GM21381 (cell line): ENCODE measurements at regions not wholly inside any gene's neighbourhood (a gene's known extent, or its start where the extent isn't known, plus 50 kb on each side); places are given as distances from the start of the nearest gene placed in this dataset.

Experiments
- ATAC-seq: cut with Tn5 transposase; IDR thresholded peaks from one replicate; pipeline ENCODE4 v1.9.1; 2021; ENCODE audit warnings: mild to moderate bottlenecking, moderate library complexity; ENCODE audit not compliant: unreplicated experiment

- no peak for ATAC-seq
Measured at GRCh38 chr2:45275242-45275805, 266.1 kb upstream of the SIX2 start.

DNA sequence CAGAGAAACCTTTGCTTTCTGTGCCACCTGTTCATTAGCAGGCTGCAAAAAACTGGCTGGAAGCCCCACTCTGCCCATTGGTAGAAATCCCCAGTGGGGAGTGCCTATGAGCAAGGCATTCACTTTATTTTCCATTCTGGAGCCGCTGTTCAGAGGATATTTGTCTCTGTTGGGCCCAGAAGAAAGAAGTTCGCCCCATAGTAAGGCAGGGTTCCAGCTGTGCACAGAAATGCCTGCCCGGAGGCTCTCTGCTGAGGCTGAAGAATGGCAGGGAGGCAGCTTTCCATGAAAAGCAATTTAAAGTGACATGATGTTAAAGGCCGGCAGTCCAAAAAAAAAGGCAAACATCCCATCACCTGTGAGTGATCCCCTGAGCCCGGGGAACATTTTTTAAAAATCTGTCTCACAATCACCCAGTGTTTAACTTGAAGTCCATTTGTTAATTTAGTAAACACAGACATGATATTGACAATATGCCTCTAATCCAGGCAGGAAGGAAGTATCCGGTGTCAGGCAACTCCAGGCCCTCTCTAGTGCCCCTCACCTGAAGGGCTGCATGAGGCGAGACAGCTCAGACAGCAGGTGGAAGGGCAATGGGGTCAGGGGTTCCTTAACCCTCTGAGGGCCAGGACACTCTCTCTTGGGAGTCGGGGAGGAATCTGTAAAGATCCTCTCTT lies 265.1 kb upstream of the SIX2 start:
- ATAC-seq: no peak

DNA sequence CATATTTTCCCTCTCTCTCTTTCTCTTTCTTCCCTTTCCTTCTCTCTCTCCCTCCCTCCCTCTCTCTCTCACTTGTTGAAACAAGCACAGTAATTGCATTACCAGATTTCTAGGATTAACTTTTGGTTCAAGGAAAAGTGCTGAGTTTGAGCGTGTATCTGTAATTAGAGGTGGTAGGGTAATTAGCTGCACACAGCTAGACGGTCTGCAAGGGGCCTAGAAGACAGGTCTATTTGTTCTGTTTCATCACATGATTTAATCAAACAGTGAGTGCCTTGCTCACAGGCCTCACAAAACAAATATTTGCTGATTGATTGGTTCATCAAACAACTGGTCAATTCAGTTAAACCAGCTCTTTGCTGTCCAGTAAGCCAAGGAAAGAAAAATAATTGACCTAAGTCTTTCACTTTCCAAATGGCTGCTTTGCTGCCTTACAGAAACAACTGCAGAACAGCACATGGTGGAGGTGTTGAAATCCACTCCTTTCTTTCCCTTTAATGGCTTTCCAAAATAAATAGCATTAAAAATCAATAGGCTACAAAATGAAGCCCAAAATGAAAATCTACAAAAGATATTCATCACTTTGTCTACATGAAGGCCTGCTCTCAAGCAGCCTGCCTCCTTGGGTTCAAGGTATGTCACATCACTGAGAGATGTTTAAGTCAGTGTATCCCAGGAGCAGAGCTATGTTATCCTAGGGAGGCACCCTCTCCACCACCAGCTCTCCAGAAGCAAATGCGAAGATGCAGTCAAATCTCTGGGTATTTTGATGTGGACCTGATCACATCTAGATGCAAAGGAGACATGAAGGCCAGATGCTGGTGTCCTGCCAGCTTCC lies 264.4 kb upstream of the SIX2 start:
- no peak for ATAC-seq

DNA sequence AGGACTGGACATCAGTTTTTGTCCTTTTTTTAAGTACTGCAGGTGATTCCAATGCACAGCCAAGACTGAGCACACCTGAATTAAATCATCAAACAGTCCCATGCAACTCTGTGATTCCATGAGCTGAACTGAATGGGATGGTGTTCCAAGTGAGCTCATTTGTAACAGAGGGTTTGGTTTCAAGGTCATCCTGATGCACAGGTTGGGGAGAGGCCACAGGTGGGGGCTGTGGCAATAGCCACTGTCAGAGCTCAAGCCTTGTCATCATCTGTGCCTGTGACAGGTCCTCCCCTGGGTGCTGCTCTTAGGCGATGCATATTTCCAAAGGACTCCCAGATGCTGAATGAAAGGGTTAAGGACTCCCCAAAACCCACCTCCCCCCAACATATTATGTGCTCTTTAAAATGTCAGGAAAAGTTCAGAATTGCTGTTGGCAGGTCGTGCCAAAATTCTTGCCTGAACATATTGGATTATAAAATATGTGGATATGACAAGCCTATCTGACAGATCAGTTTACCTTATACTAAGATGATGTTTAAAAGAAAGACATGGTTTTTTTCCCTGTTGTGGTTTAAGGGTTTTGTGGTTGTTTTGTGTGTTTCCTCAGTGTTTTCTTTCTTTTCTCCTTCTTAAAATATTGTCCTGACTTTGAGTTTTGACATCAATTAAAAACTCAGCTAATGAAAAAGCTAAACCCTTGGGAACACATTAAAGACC lies 263.5 kb upstream of the SIX2 start:
- ATAC-seq: no peak

- ATAC-seq: no peak
Measured at GRCh38 chr2:45269149-45269793, 260.0 kb upstream of the SIX2 start.

- no peak for ATAC-seq
Measured at GRCh38 chr2:45268631-45269030, 259.4 kb upstream of the SIX2 start.

GRCh38 chr2:45267062-45267792 lies 258.0 kb upstream of the SIX2 start:
- ATAC-seq: no peak

DNA sequence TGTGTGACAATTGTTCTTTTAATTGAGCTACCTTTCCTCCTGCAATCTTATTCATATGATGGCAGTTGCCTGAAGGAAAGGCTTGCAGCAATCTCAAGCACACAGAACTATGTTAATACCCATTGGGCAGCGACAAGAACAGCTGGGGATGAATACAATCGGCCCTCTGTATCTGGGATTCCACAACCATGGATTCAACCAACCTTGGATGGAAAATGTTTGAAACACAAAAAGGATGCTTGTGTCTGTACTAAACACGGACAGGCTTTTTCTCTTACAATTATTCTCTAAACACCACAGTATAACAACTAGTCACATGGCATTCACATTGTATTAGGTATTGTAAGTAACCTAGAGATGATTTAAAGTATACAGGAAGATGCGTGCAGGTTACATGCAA lies 256.1 kb upstream of the SIX2 start:
- no peak for ATAC-seq

GRCh38 chr2:45264227-45265225 lies 255.3 kb upstream of the SIX2 start:
- no peak for ATAC-seq

- ATAC-seq: no peak
Measured at GRCh38 chr2:45263147-45263546, 253.9 kb upstream of the SIX2 start.

DNA sequence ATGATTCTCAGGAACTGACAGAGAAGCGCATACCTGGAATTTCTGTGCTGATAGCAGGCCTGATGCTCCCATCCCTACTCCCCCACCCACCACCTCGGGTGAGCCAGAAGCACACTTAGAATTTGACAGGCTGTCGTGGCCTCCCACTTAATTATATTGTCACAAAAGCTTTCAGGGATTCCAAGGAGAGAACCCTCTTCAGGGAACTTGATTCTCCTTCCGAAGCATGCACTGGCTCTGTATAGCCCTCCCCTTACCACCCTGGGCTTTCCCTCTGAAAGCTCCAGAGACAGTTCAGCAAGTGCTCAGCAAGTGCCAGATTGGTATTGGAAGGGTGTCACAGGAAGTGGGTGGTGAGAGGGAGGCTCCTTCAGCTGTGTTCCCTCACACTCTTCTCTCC lies 252.5 kb upstream of the SIX2 start:
- ATAC-seq: no peak

GRCh38 chr2:45260946-45261345 lies 251.7 kb upstream of the SIX2 start:
- no peak for ATAC-seq

DNA sequence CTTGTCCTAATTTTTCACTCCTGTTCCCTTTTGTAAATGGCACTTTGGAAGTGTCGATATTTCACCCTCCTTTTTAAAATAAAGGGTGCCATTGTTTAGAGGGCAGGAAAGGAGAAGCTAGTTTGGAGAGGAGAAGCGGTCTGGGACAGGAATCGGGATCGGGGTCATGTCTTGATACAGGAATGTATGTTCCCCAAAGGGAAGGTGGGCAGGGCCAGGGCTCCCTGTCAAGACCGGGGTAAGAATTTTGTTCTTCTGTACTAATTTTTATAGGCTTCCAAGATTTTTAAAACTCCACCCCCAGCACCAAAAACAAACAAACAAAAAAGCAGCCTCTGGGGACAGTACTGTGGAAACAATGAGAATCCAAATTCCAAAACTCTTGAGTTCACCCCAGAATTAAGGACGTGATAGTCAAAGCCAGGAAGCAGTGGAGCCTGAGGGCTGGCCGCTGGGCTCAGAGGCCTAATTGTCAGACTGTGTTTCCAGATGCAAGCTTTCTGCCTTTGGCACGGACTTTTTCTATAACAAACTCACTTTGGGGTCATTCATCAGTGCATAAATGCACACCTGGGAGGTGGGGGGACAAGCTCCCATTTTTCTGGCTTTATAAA lies 250.4 kb upstream of the SIX2 start:
- no peak for ATAC-seq

- ATAC-seq: no peak
Measured at GRCh38 chr2:45259138-45259537, 249.9 kb upstream of the SIX2 start.

DNA sequence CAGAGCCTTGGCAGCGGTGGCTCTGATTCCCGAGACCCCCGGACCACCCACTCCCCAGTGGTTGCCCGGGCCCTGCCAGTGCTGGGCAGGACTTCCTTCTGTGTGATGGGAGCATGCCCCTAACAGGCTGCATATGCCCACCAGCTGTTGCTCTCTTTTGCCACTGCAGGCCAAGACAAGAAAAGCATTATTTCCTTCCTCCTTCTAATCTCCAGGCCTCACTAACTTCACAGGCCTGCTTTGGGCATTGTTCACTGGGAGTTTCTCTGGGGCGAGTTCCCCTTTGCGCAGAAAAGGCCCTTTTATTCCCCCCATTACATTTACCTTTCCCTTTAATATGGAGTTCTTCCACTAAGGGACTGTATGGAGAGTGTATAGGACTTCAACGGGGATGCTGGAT lies 249.1 kb upstream of the SIX2 start:
- no peak for ATAC-seq

- no peak for ATAC-seq
Measured at GRCh38 chr2:45257820-45258219, 248.6 kb upstream of the SIX2 start.

GRCh38 chr2:45256867-45257641 lies 247.8 kb upstream of the SIX2 start:
- ATAC-seq: no peak
